ENCODE measurements at regions not wholly inside any gene's neighbourhood (a gene's known extent, or its start where the extent isn't known, plus 50 kb on each side); places are given as distances from the start of the nearest gene placed in this dataset.

- H3K4me3 ChIP-seq (ENCODE audit: low read length): no peak overlapping the region
- H2AFZ ChIP-seq (ENCODE audit: low read depth, low read length): no peak overlapping the region
Measured at GRCh38 chr10:128869101-128869749, 597.8 kb upstream of the MGMT start.

GRCh38 chr10:128870830-128871597 is 596.0 kb upstream of the MGMT start:
- H3K9me3 ChIP-seq (ENCODE audit: insufficient read depth, low read length): no peaks in the 10 kb centered on the region
- no peaks in the 10 kb centered on the region for H4K20me1 ChIP-seq (ENCODE audit: insufficient read depth, low read length)
- no peaks in the 10 kb centered on the region for H3K27me3 ChIP-seq (ENCODE audit: low read depth, low read length)
- TF ChIP-seq CTCF (IDR thresholded peaks at IDR 0.05; ENCODE audit: low read depth, low read length) (no peak), EZH2phosphoT487 (IDR thresholded peaks at IDR 0.05; ENCODE audit: low read depth) (no peak)
- no peak overlapping the region for H3K4me2 ChIP-seq (ENCODE audit: low read length)
- H3K79me2 ChIP-seq (ENCODE audit: low read length): no peaks in the 10 kb centered on the region
- no peak overlapping the region for H3K4me3 ChIP-seq (ENCODE audit: low read length)
- H3K36me3 ChIP-seq (replicated peaks; ENCODE audit: low read depth, low read length): no peaks in the 10 kb centered on the region
- no peak overlapping the region for H3K27ac ChIP-seq (ENCODE audit: low read length)
- no peak overlapping the region for H3K9ac ChIP-seq (ENCODE audit: low read length)
- H3K4me1 ChIP-seq (ENCODE audit: low read length): no peaks in the 10 kb centered on the region
- H2AFZ ChIP-seq (ENCODE audit: low read depth, low read length): no peak overlapping the region

More at GRCh38 chr10:128869101-128869749, 597.8 kb upstream of the MGMT start:
- no peaks in the 10 kb centered on the region for H3K27me3 ChIP-seq (ENCODE audit: low read depth, low read length)
- H3K36me3 ChIP-seq (replicated peaks; ENCODE audit: low read depth, low read length): no peaks in the 10 kb centered on the region
- no peak overlapping the region for H3K27ac ChIP-seq (ENCODE audit: low read length)
- TF ChIP-seq CTCF (IDR thresholded peaks at IDR 0.05; ENCODE audit: low read depth, low read length) (no peak), EZH2phosphoT487 (IDR thresholded peaks at IDR 0.05; ENCODE audit: low read depth) (no peak)
- no peaks in the 10 kb centered on the region for H3K4me1 ChIP-seq (ENCODE audit: low read length)
- H3K4me2 ChIP-seq (ENCODE audit: low read length): no peak overlapping the region
- no peaks in the 10 kb centered on the region for H4K20me1 ChIP-seq (ENCODE audit: insufficient read depth, low read length)
- no peak overlapping the region for H3K9ac ChIP-seq (ENCODE audit: low read length)
- H3K79me2 ChIP-seq (ENCODE audit: low read length): no peaks in the 10 kb centered on the region
- H3K9me3 ChIP-seq (ENCODE audit: insufficient read depth, low read length): no peaks in the 10 kb centered on the region

GRCh38 chr10:128871671-128872231 is 595.3 kb upstream of the MGMT start:
- no peak overlapping the region for H3K4me2 ChIP-seq (ENCODE audit: low read length)
- no peak overlapping the region for H3K9ac ChIP-seq (ENCODE audit: low read length)
- no peak overlapping the region for H3K4me3 ChIP-seq (ENCODE audit: low read length)
- H3K36me3 ChIP-seq (replicated peaks; ENCODE audit: low read depth, low read length): no peaks in the 10 kb centered on the region
- TF ChIP-seq CTCF (IDR thresholded peaks at IDR 0.05; ENCODE audit: low read depth, low read length): no peak
- no peak for TF ChIP-seq EZH2phosphoT487 (IDR thresholded peaks at IDR 0.05; ENCODE audit: low read depth)
- no peak overlapping the region for H2AFZ ChIP-seq (ENCODE audit: low read depth, low read length)
- no peak overlapping the region for H3K27ac ChIP-seq (ENCODE audit: low read length)
- H4K20me1 ChIP-seq (ENCODE audit: insufficient read depth, low read length): no peaks in the 10 kb centered on the region
- H3K4me1 ChIP-seq (ENCODE audit: low read length): no peaks in the 10 kb centered on the region
- no peaks in the 10 kb centered on the region for H3K79me2 ChIP-seq (ENCODE audit: low read length)
- H3K9me3 ChIP-seq (ENCODE audit: insufficient read depth, low read length): no peaks in the 10 kb centered on the region
- no peaks in the 10 kb centered on the region for H3K27me3 ChIP-seq (ENCODE audit: low read depth, low read length)

- Histone ChIP-seq H3K4me2 (ENCODE audit: low read length) (no peak overlapping the region), H3K4me3 (ENCODE audit: low read length) (no peak overlapping the region), H3K4me1 (ENCODE audit: low read length) (no peaks in the 10 kb centered on the region), H2AFZ (ENCODE audit: low read depth, low read length) (no peak overlapping the region), H3K9me3 (ENCODE audit: insufficient read depth, low read length) (no peaks in the 10 kb centered on the region), H3K79me2 (ENCODE audit: low read length) (no peaks in the 10 kb centered on the region), H4K20me1 (ENCODE audit: insufficient read depth, low read length) (no peaks in the 10 kb centered on the region), H3K27ac (ENCODE audit: low read length) (no peak overlapping the region), H3K9ac (ENCODE audit: low read length) (no peak overlapping the region), H3K36me3 (replicated peaks; ENCODE audit: low read depth, low read length) (no peaks in the 10 kb centered on the region), H3K27me3 (ENCODE audit: low read depth, low read length) (no peaks in the 10 kb centered on the region)
- no peak for TF ChIP-seq EZH2phosphoT487 (IDR thresholded peaks at IDR 0.05; ENCODE audit: low read depth)
- no peak for TF ChIP-seq CTCF (IDR thresholded peaks at IDR 0.05; ENCODE audit: low read depth, low read length)
Measured at GRCh38 chr10:128873411-128874054, 593.5 kb upstream of the MGMT start.

Data from OCI-LY3 (cell line).